Cardiac fibroblast (primary cell): ENCODE measurements at regions not wholly inside any gene's neighbourhood (a gene's known extent, or its start where the extent isn't known, plus 50 kb on each side); places are given as distances from the start of the nearest gene placed in this dataset.
A peak's percentile ranks its signal among the peaks of the same experiment; 100 is the strongest.

ENCODE experiments used
- DNase-seq, 2 donors: peaks; one replicate each; pipeline versions ENCODE4 v3.0.0 to v3.0.0-alpha.2; 2010; ENCODE audit warnings: low read depth in 2 of 2
- H3K4me3 ChIP-seq, 2 donors: replicated peaks in 1 of 2; 1 replicate in 1 of 2; 2 replicates in 1 of 2; pipeline ENCODE4 v1.5.1; 2011; ENCODE audit warnings: low read depth in 2 of 2, low read length in 2 of 2, mild to moderate bottlenecking in 2 of 2, moderate library complexity in 1 of 2
- CTCF ChIP-seq: IDR thresholded peaks from one replicate; pipeline ENCODE4 v1.5.1; 2011; ENCODE audit warnings: low read depth, mild to moderate bottlenecking, low read length, inconsistent platforms

DNA sequence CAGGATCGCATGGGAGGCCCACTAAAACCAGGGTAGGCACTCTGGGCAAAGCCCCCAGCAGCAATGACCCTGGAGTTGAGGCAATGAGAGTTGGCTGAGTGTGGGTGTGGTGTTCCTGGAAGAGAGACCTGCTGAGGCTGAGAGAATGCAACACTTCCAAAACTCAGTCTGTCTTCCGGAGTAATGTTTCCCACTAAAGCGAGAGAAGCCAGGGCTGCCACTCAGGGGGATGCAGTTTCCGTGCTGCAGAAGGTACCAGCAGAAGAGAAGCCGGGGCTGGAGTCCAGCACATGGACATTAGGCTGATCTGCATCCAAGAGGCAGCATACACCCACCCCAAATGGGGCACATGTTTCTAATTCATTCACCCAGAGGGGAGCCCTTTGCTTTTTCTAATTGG is 127.2 kb upstream of the ARHGAP28 start:
- TF ChIP-seq CTCF, result no peak
- no peak for DNase-seq
- H3K4me3 ChIP-seq, result no peak overlapping the region

DNA sequence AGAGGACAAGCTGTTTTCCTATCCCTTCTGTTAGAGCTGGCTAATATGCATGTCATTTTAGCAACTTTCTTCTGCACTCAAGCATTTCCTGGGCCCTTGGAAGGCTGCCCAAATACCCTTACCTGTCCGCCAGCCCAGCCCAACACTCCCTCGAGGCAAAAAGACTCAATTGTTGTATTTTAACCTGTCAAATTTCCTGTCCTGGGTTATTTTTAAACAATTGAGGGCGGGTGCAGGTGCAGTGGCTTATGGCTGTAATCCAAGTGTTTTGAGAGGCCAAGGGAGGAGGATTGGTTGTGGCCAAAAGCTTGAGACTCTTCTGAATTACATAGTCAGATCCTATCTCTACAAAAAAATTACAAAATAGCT is 125.0 kb upstream of the ARHGAP28 start:
- H3K4me3 ChIP-seq, result no peak overlapping the region
- no peak for DNase-seq
- no peak for TF ChIP-seq CTCF

DNA sequence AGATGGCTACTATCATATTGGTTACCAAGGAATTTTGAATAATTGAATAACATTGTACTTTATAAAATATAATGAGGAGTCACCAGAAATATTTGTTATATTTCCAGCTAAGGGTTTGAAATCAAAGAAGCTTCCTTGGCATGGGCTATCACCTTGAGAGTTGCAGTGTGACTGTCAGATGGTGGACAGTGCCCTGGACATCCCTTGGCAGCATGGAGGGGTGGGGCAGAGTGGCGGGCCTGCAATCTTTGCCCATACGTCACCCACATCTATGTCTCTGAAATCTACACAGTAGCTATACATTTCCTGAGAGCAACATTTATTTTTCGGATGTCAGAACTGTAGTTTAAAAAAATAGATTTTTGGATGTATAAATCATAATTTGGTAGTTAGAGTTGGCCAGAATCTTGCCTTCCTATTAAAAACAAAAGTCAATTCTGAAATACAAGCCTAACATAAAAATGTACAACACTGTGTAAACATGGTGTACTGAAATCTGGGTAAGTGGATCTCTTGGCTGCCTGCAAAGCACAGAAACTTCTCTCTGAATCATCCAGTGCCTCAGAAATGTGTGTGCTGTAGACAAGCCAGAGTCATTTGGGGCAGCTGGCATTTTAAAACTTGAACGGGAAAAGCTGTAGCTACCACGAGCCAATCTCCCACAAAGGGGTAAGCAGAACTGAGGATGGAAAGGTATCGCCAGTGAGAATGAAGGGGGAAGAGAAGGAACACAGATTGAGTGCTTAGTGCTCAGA is 124.2 kb upstream of the ARHGAP28 start:
- no peak overlapping the region for H3K4me3 ChIP-seq
- DNase-seq, result peak in 1 of 2 donors; percentile 15
- no peak for TF ChIP-seq CTCF

DNA sequence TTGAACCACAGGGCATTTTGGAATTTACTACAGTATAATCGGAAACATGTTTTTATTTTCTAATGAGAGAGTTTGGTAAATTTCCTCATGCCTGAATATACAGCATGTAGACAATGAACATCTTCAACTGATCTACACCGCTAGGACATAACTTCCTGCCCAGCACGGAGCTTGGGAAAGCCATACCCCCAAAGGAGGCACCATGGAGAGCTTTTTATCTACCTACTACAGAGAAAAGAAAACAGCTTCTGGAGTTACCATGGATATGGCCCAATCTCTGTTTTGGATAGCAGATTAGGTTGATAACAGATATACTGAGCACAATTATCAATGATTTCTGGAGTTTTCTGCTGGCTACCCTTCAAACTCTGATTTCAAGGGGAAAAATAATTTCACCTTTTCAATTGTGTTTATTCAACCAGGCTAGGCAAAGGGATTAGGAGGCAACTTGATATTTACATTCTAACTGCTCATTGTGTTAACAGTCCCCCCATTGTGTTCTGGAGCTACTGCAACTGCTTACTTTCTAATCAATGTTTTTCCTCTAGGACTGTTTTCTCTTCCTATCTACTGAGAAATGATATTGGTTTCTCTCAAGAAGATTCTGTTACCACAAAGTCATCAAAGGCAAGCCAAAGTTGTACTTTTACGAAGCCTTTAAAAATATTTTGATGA is 123.0 kb upstream of the ARHGAP28 start:
- DNase-seq, result no peak
- no peak for TF ChIP-seq CTCF

GRCh38 chr18:6607343-6607742 is 122.2 kb upstream of the ARHGAP28 start:
- H3K4me3 ChIP-seq, result no peak overlapping the region
- no peak for TF ChIP-seq CTCF
- no peak for DNase-seq

More for the DNA sequence above, 123.0 kb upstream of the ARHGAP28 start:
- no peak overlapping the region for H3K4me3 ChIP-seq

GRCh38 chr18:6609666-6610264 is 119.8 kb upstream of the ARHGAP28 start:
- no peak overlapping the region for H3K4me3 ChIP-seq
- no peak for DNase-seq
- no peak for TF ChIP-seq CTCF
